Activated CD8-positive, alpha-beta memory T cell treated with anti-CD3 and anti-CD28 coated beads for 4 hours (primary cell): ENCODE measurements at regions not wholly inside any gene's neighbourhood (a gene's known extent, or its start where the extent isn't known, plus 50 kb on each side); places are given as distances from the start of the nearest gene placed in this dataset.

Experiments used
- DNase-seq, 2 donors: peaks; one replicate each; pipeline ENCODE4 v3.0.0-alpha.2; 2020; ENCODE audit warnings: low read depth in 2 of 2

- DNase-seq, result no peak
Measured at GRCh38 chr11:70607561-70607960, 209.2 kb downstream of the CTTN start.

- DNase-seq, result no peak
Measured at GRCh38 chr11:70608568-70609470, 210.5 kb downstream of the CTTN start.

- DNase-seq, result no peak
Measured at GRCh38 chr11:70610566-70611565, 212.5 kb downstream of the CTTN start.

GRCh38 chr11:70611821-70612220, 213.5 kb downstream of the CTTN start:
- no peak for DNase-seq

- no peak for DNase-seq
Measured at GRCh38 chr11:70612459-70613141, 214.3 kb downstream of the CTTN start.

GRCh38 chr11:70614034-70614681, 215.8 kb downstream of the CTTN start:
- DNase-seq, result no peak

GRCh38 chr11:70615036-70615875, 216.9 kb downstream of the CTTN start:
- no peak for DNase-seq

GRCh38 chr11:70616317-70616716, 218.0 kb downstream of the CTTN start:
- no peak for DNase-seq

GRCh38 chr11:70616938-70617654, 218.8 kb downstream of the CTTN start:
- DNase-seq, result no peak

GRCh38 chr11:70618431-70619101, 220.2 kb downstream of the CTTN start:
- no peak for DNase-seq

GRCh38 chr11:70619591-70619990, 221.3 kb downstream of the CTTN start:
- no peak for DNase-seq

GRCh38 chr11:70620510-70621184, 222.3 kb downstream of the CTTN start:
- DNase-seq, result no peak

GRCh38 chr11:70621241-70621640, 222.9 kb downstream of the CTTN start:
- no peak for DNase-seq

- no peak for DNase-seq
Measured at GRCh38 chr11:70622091-70622490, 223.8 kb downstream of the CTTN start.

- no peak for DNase-seq
Measured at GRCh38 chr11:70623906-70624597, 225.7 kb downstream of the CTTN start.

GRCh38 chr11:70624598-70624993, 226.3 kb downstream of the CTTN start:
- no peak for DNase-seq

GRCh38 chr11:70625051-70625450, 226.7 kb downstream of the CTTN start:
- DNase-seq, result no peak
